ENCODE measurements at regions not wholly inside any gene's neighbourhood (a gene's known extent, or its start where the extent isn't known, plus 50 kb on each side); places are given as distances from the start of the nearest gene placed in this dataset.

- ChIA-PET CTCF (ENCODE audit: unreplicated experiment) (no interaction called here), POLR2A (no interaction called here)
- no TSS peak for BruUV-seq (replicated peaks)
- H3K79me2 ChIP-seq (ENCODE audit: insufficient read depth, low read depth, low read length) = no peaks in the 10 kb centered on the region
- no peak for DNase-seq (ENCODE audit: low spot score)
- no peaks in the 10 kb centered on the region for H3K36me3 ChIP-seq (ENCODE audit: insufficient read depth, low read length)
- no peak overlapping the region for H3K27ac ChIP-seq (ENCODE audit: low read depth, low read length, poor library complexity, severe bottlenecking)
- no peaks in the 10 kb centered on the region for H3K4me1 ChIP-seq (ENCODE audit: insufficient read depth, low read length, poor library complexity, severe bottlenecking)
- no peaks in the 10 kb centered on the region for H3K9me3 ChIP-seq (ENCODE audit: low read length)
- intact Hi-C loops (cut with micrococcal nuclease; ENCODE audit: unreplicated experiment) = no loop called here
- no peaks in the 10 kb centered on the region for H4K20me1 ChIP-seq (ENCODE audit: insufficient read depth, low read length)
- H3K9me2 ChIP-seq (ENCODE audit: insufficient read depth, low read length) = no peaks in the 10 kb centered on the region; the same call in 1 of the 2 replicates
- H3K4me3 ChIP-seq (ENCODE audit: low read depth, low read length, poor library complexity, severe bottlenecking) = no peak overlapping the region
- H2AFZ ChIP-seq (ENCODE audit: low read length) = no peak overlapping the region
- TF ChIP-seq CTCF (conservative IDR thresholded peaks at IDR 0.05; ENCODE audit: low read length) (no peak), EZH2phosphoT487 (IDR thresholded peaks at IDR 0.05; ENCODE audit: borderline replicate concordance, low read depth, low read length) (no peak)
- no peak overlapping the region for H3K4me2 ChIP-seq (ENCODE audit: low read length)
Observed at GRCh38 chr1:219489636-219490035, 123.3 kb downstream of the ZC3H11B start.

GRCh38 chr1:219488275-219488674, 124.6 kb downstream of the ZC3H11B start:
- Histone ChIP-seq H3K4me1 (ENCODE audit: insufficient read depth, low read length, poor library complexity, severe bottlenecking) (no peaks in the 10 kb centered on the region), H3K79me2 (ENCODE audit: insufficient read depth, low read depth, low read length) (no peaks in the 10 kb centered on the region), H3K36me3 (ENCODE audit: insufficient read depth, low read length) (no peaks in the 10 kb centered on the region), H4K20me1 (ENCODE audit: insufficient read depth, low read length) (no peaks in the 10 kb centered on the region), H2AFZ (ENCODE audit: low read length) (no peak overlapping the region), H3K4me3 (ENCODE audit: low read depth, low read length, poor library complexity, severe bottlenecking) (no peak overlapping the region), H3K9me3 (ENCODE audit: low read length) (no peaks in the 10 kb centered on the region), H3K9me2 (ENCODE audit: insufficient read depth, low read length) (no peaks in the 10 kb centered on the region; the same call in 1 of the 2 replicates), H3K4me2 (ENCODE audit: low read length) (no peak overlapping the region), H3K27ac (ENCODE audit: low read depth, low read length, poor library complexity, severe bottlenecking) (no peak overlapping the region)
- no peak for DNase-seq (ENCODE audit: low spot score)
- CTCF ChIA-PET (ENCODE audit: unreplicated experiment) = no interaction called here
- BruUV-seq (replicated peaks) = no TSS peak
- intact Hi-C loops (cut with micrococcal nuclease; ENCODE audit: unreplicated experiment) = no loop called here
- POLR2A ChIA-PET = no interaction called here
- TF ChIP-seq EZH2phosphoT487 (IDR thresholded peaks at IDR 0.05; ENCODE audit: borderline replicate concordance, low read depth, low read length) (no peak), CTCF (conservative IDR thresholded peaks at IDR 0.05; ENCODE audit: low read length) (no peak)

GRCh38 chr1:219483530-219483929, 129.4 kb downstream of the ZC3H11B start:
- H3K4me2 ChIP-seq (ENCODE audit: low read length) = no peak overlapping the region
- no peaks in the 10 kb centered on the region for H3K36me3 ChIP-seq (ENCODE audit: insufficient read depth, low read length)
- intact Hi-C loops (cut with micrococcal nuclease; ENCODE audit: unreplicated experiment) = no loop called here
- TF ChIP-seq CTCF (conservative IDR thresholded peaks at IDR 0.05; ENCODE audit: low read length) (no peak), EZH2phosphoT487 (IDR thresholded peaks at IDR 0.05; ENCODE audit: borderline replicate concordance, low read depth, low read length) (no peak)
- no peaks in the 10 kb centered on the region; the same call in 1 of the 2 replicates for H3K9me2 ChIP-seq (ENCODE audit: insufficient read depth, low read length)
- no peaks in the 10 kb centered on the region for H3K9me3 ChIP-seq (ENCODE audit: low read length)
- H3K4me1 ChIP-seq (ENCODE audit: insufficient read depth, low read length, poor library complexity, severe bottlenecking) = no peaks in the 10 kb centered on the region
- BruUV-seq (replicated peaks) = no TSS peak
- no peaks in the 10 kb centered on the region for H3K79me2 ChIP-seq (ENCODE audit: insufficient read depth, low read depth, low read length)
- ChIA-PET POLR2A (no interaction called here), CTCF (ENCODE audit: unreplicated experiment) (no interaction called here)
- no peak overlapping the region for H3K27ac ChIP-seq (ENCODE audit: low read depth, low read length, poor library complexity, severe bottlenecking)
- no peaks in the 10 kb centered on the region for H4K20me1 ChIP-seq (ENCODE audit: insufficient read depth, low read length)
- H2AFZ ChIP-seq (ENCODE audit: low read length) = no peak overlapping the region
- no peak for DNase-seq (ENCODE audit: low spot score)
- H3K4me3 ChIP-seq (ENCODE audit: low read depth, low read length, poor library complexity, severe bottlenecking) = no peak overlapping the region
